SK-N-SH (cell line): ENCODE measurements at regions not wholly inside any gene's neighbourhood (a gene's known extent, or its start where the extent isn't known, plus 50 kb on each side); places are given as distances from the start of the nearest gene placed in this dataset.

ENCODE experiments used
- CTCF ChIA-PET: fragments of 300-600, 350-600 bp; formaldehyde crosslinking; extraction: SDS; loops from one replicate; lab custom pipeline; 2021; lab: Yijun Ruan, JAX
- POLR2A ChIA-PET: fragments of 350-600 bp; sonication (Branson Sonifier 250); formaldehyde crosslinking; extraction: SDS; loops from one replicate; lab custom pipeline; 2020; ENCODE audit warnings: antibody characterized with exemption, inconsistent platforms; lab: Yijun Ruan, JAX
- DNase-seq: peaks from one replicate; pipeline ENCODE4 v3.0.0; 2012
- H2AFZ ChIP-seq: fragments of 200-600 bp; sonication (generic); 2 replicates; pipeline ENCODE4 v1.8.1; 2016; ENCODE audit warnings: antibody characterized with exemption, mild to moderate bottlenecking, low read depth
- H3F3A ChIP-seq: fragments of 200-600 bp; sonication (generic); replicated peaks from 2 replicates; pipeline ENCODE3; 2016; ENCODE audit warnings: antibody characterized with exemption, mild to moderate bottlenecking; ENCODE audit not compliant: insufficient read depth
- H3K27ac ChIP-seq, 2 experiments: fragments of 200-500 bp in 1 of 2; fragments of 200-600 bp in 1 of 2; sonication (Bioruptor generic) in 1 of 2; sonication (generic), shearing (Covaris generic) in 1 of 2; 2 replicates each; pipeline versions ENCODE4 v1.5.1 to v1.6.1; 2014 to 2016; ENCODE audit warnings: low read depth in 2 of 2, inconsistent platforms in 1 of 2, low read length in 1 of 2, mild to moderate bottlenecking in 1 of 2, mixed read lengths in 1 of 2
- H3K27me3 ChIP-seq: fragments of 200-600 bp; sonication (generic), shearing (Covaris generic); 2 replicates; pipeline ENCODE4 v1.6.1; 2016; ENCODE audit warnings: mixed run types; ENCODE audit not compliant: insufficient read depth
- H3K36me3 ChIP-seq, 2 experiments: fragments of 200-500 bp in 1 of 2; fragments of 200-600 bp in 1 of 2; sonication (Bioruptor generic) in 1 of 2; sonication (generic) in 1 of 2; replicated peaks in 1 of 2; 2 replicates each; pipeline versions ENCODE3 to v1.5.1; 2014 to 2016; ENCODE audit warnings: low read length in 1 of 2, mild to moderate bottlenecking in 1 of 2; ENCODE audit not compliant: insufficient read depth in 2 of 2, control insufficient read depth in 1 of 2
- H3K4me1 ChIP-seq, 2 experiments: fragments of 200-500 bp in 1 of 2; fragments of 200-600 bp in 1 of 2; sonication (Bioruptor generic) in 1 of 2; sonication (generic), shearing (Covaris generic) in 1 of 2; 2 replicates each; pipeline versions ENCODE4 v1.5.1 to v1.6.1; 2014 to 2016; ENCODE audit warnings: low read depth in 1 of 2, low read length in 1 of 2, mixed run types in 1 of 2; ENCODE audit not compliant: insufficient read depth in 2 of 2, control insufficient read depth in 1 of 2
- H3K4me2 ChIP-seq: fragments of 200-600 bp; sonication (generic), shearing (Covaris generic); 2 replicates; pipeline ENCODE4 v1.6.1; 2017; ENCODE audit warnings: mixed run types
- H3K4me3 ChIP-seq, 2 experiments: fragments of 200-500 bp in 1 of 2; fragments of 200-600 bp in 1 of 2; sonication (Bioruptor generic) in 1 of 2; sonication (generic), shearing (Covaris generic) in 1 of 2; 2 replicates each; pipeline versions ENCODE4 v1.5.1 to v1.8.1; 2014 to 2016; ENCODE audit warnings: low read depth in 2 of 2, inconsistent platforms in 1 of 2, low read length in 1 of 2, mild to moderate bottlenecking in 1 of 2, mixed read lengths in 1 of 2, moderate library complexity in 1 of 2
- H3K79me2 ChIP-seq: fragments of 200-600 bp; sonication (generic); 2 replicates; pipeline ENCODE4 v1.8.1; 2017; ENCODE audit warnings: mild to moderate bottlenecking; ENCODE audit not compliant: insufficient read depth
- H3K9ac ChIP-seq: fragments of 200-600 bp; sonication (generic); 2 replicates; pipeline ENCODE4 v1.6.1; 2017; ENCODE audit warnings: mixed run types
- H3K9me2 ChIP-seq: fragments of 200-600 bp; sonication (generic); 2 replicates; pipeline ENCODE4 v1.6.1; 2017; ENCODE audit warnings: mixed run types
- H3K9me3 ChIP-seq: fragments of 200-600 bp; sonication (generic); 2 replicates; pipeline ENCODE4 v1.6.1; 2017; ENCODE audit warnings: mixed run types, mild to moderate bottlenecking, moderate library complexity
- H4K20me1 ChIP-seq: fragments of 200-600 bp; sonication (generic); 2 replicates; pipeline ENCODE4 v1.6.1; 2017; ENCODE audit warnings: mild to moderate bottlenecking, mixed run types; ENCODE audit not compliant: insufficient read depth
- CTCF ChIP-seq: fragments of 200-600 bp; sonication (generic); IDR thresholded peaks from 2 replicates; pipeline ENCODE4 v1.6.1; 2017; ENCODE audit warnings: antibody characterized with exemption, mild to moderate bottlenecking, moderate library complexity
- FOSL2 ChIP-seq: IDR thresholded peaks from 2 replicates; pipeline ENCODE4 v1.4.0; 2012; ENCODE audit warnings: low read depth, mild to moderate bottlenecking, moderate library complexity, borderline replicate concordance
- FOXJ3 ChIP-seq: sonication (generic); formaldehyde crosslinking; IDR thresholded peaks from 2 replicates; pipeline ENCODE4 v1.5.1; 2020; ENCODE audit warnings: mild to moderate bottlenecking, missing genetic modification reagents
- IRF3 ChIP-seq: fragments of 150-350 bp; IDR thresholded peaks from 2 replicates; pipeline ENCODE4 v1.6.1; 2016; ENCODE audit warnings: mild to moderate bottlenecking, low read depth, low read length
- JUND ChIP-seq: IDR thresholded peaks from 2 replicates; pipeline ENCODE4 v1.4.0; 2012
- MAX ChIP-seq: IDR thresholded peaks from 2 replicates; pipeline ENCODE4 v1.4.0; 2012; ENCODE audit warnings: low read depth
- NFIC ChIP-seq: IDR thresholded peaks from 2 replicates; pipeline ENCODE4 v1.4.0; 2012; ENCODE audit warnings: borderline replicate concordance
- RCOR1 ChIP-seq: fragments of 150-350 bp; IDR thresholded peaks from 2 replicates; pipeline ENCODE4 v1.6.1; 2017; ENCODE audit warnings: antibody characterized with exemption, low read length
- RXRA ChIP-seq: IDR thresholded peaks from 2 replicates; pipeline ENCODE4 v1.4.0; 2012; ENCODE audit warnings: low read depth, mild to moderate bottlenecking, borderline replicate concordance
- TCF12 ChIP-seq: IDR thresholded peaks from 2 replicates; pipeline ENCODE4 v1.4.0; 2012
- USF1 ChIP-seq: IDR thresholded peaks from 2 replicates; pipeline ENCODE4 v1.4.0; 2012; ENCODE audit warnings: low read depth, borderline replicate concordance
- YY1 ChIP-seq: IDR thresholded peaks from 2 replicates; pipeline ENCODE4 v1.4.0; 2012; ENCODE audit warnings: low read depth, mild to moderate bottlenecking
- WGBS: methylation state at CpG from one replicate; pipeline ENCODE4 v1.1.6; 2017; ENCODE audit warnings: low lambda C conversion rate; 5-methylcytosine and 5-hydroxymethylcytosine counted together

GRCh38 chr1:106889059-106889458 lies 167.4 kb upstream of the PRMT6 start:
- Histone ChIP-seq H3K9me3 (no peaks in the 10 kb centered on the region), H3F3A (no peaks in the 10 kb centered on the region), H3K4me1 (no peaks in the 10 kb centered on the region; a peak in 1 of 4 replicates), H3K9ac (no peak overlapping the region), H3K36me3 (no peaks in the 10 kb centered on the region), H3K9me2 (no peaks in the 10 kb centered on the region), H2AFZ (no peak overlapping the region), H3K4me3 (no peak overlapping the region), H3K79me2 (no peaks in the 10 kb centered on the region), H3K27ac (no peak overlapping the region), H3K4me2 (no peak overlapping the region), H4K20me1 (no peaks in the 10 kb centered on the region), H3K27me3 (no peaks in the 10 kb centered on the region)
- ChIA-PET POLR2A (no interaction called here), CTCF (interaction anchor here (0.6 kb wide), 1 partner anchor 658 kb away, joined by 3 read pairs; no protein-coding TSS in a partner anchor)
- WGBS = 35% methylated on average over 1 of the region's 1 CpG
- TF ChIP-seq IRF3 = no peak
- no peak for DNase-seq

- CTCF ChIA-PET = no interaction called here
Measured at GRCh38 chr1:106889583-106889982, 166.9 kb upstream of the PRMT6 start.

GRCh38 chr1:106897976-106898375 lies 158.5 kb upstream of the PRMT6 start:
- no peaks in the 10 kb centered on the region for H3K36me3 ChIP-seq
- H3K9me3 ChIP-seq = no peaks in the 10 kb centered on the region
- no peak overlapping the region for H3K4me2 ChIP-seq
- no peak overlapping the region for H3K9ac ChIP-seq
- H2AFZ ChIP-seq = no peak overlapping the region
- DNase-seq = no peak
- no peak overlapping the region for H3K4me3 ChIP-seq
- H3K9me2 ChIP-seq = no peaks in the 10 kb centered on the region
- no peaks in the 10 kb centered on the region for H3K4me1 ChIP-seq
- TF ChIP-seq FOXJ3 (CRISPR knock-in tag) (no peak), MAX (no peak), YY1 (no peak), RXRA (no peak), RCOR1 (no peak), TCF12 (no peak), USF1 (no peak), CTCF (no peak), FOSL2 (no peak), JUND (no peak)
- H4K20me1 ChIP-seq = no peaks in the 10 kb centered on the region
- H3K27ac ChIP-seq = no peak overlapping the region
- no peaks in the 10 kb centered on the region for H3K27me3 ChIP-seq
- no peaks in the 10 kb centered on the region for H3K79me2 ChIP-seq
- H3F3A ChIP-seq = no peaks in the 10 kb centered on the region
- POLR2A ChIA-PET = no interaction called here
- CTCF ChIA-PET = no interaction called here

More at GRCh38 chr1:106889583-106889982, 166.9 kb upstream of the PRMT6 start:
- Histone ChIP-seq H3K4me3 (no peak overlapping the region), H4K20me1 (no peaks in the 10 kb centered on the region), H3K79me2 (no peaks in the 10 kb centered on the region), H3K9ac (no peak overlapping the region), H3K27me3 (no peaks in the 10 kb centered on the region), H2AFZ (no peak overlapping the region), H3K27ac (no peak overlapping the region), H3K4me2 (no peak overlapping the region), H3K9me3 (no peaks in the 10 kb centered on the region), H3F3A (no peaks in the 10 kb centered on the region), H3K9me2 (no peaks in the 10 kb centered on the region), H3K4me1 (no peaks in the 10 kb centered on the region; a peak in 1 of 4 replicates), H3K36me3 (no peaks in the 10 kb centered on the region)
- POLR2A ChIA-PET = no interaction called here
- WGBS = 33% methylated on average over 5 of the region's 5 CpGs
- peak; percentile 9 for DNase-seq
- TF ChIP-seq YY1 (no peak), NFIC (no peak)
